ENCODE measurements at regions not wholly inside any gene's neighbourhood (a gene's known extent, or its start where the extent isn't known, plus 50 kb on each side); places are given as distances from the start of the nearest gene placed in this dataset.

DNA sequence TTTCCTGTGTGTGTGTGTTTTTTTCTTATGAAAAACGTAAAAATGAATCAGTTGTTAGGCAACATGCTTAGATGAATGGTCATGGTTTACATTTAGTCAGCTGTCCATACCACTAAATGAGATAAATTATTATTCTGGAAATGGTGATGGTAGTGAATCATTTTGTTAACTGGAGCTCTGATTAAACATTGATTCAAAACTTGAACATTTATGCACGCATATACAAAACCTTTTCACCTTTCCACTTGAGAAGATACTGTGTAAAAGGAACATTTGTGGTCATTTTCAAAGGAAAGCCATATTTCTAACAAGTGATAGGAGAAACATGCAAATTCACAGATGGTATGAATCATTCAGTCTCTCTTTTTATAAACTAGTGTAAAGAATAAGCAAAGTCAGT lies 162.0 kb downstream of the SLC25A46 start:
- no peak for DNase-seq (ENCODE audit: low spot score)
- TF ChIP-seq, protein P1, sequence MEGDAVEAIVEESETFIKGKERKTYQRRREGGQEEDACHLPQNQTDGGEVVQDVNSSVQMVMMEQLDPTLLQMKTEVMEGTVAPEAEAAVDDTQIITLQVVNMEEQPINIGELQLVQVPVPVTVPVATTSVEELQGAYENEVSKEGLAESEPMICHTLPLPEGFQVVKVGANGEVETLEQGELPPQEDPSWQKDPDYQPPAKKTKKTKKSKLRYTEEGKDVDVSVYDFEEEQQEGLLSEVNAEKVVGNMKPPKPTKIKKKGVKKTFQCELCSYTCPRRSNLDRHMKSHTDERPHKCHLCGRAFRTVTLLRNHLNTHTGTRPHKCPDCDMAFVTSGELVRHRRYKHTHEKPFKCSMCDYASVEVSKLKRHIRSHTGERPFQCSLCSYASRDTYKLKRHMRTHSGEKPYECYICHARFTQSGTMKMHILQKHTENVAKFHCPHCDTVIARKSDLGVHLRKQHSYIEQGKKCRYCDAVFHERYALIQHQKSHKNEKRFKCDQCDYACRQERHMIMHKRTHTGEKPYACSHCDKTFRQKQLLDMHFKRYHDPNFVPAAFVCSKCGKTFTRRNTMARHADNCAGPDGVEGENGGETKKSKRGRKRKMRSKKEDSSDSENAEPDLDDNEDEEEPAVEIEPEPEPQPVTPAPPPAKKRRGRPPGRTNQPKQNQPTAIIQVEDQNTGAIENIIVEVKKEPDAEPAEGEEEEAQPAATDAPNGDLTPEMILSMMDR (IDR thresholded peaks at IDR 0.05), result no peak
- peak; percentile 28 for ATAC-seq (ENCODE audit: low FRiP score)

GRCh38 chr5:110903966-110904365 lies 165.2 kb downstream of the SLC25A46 start:
- ATAC-seq (ENCODE audit: low FRiP score), result no peak
- DNase-seq (ENCODE audit: low spot score), result no peak
- TF ChIP-seq, protein P1 (IDR thresholded peaks at IDR 0.05), result no peak

DNA sequence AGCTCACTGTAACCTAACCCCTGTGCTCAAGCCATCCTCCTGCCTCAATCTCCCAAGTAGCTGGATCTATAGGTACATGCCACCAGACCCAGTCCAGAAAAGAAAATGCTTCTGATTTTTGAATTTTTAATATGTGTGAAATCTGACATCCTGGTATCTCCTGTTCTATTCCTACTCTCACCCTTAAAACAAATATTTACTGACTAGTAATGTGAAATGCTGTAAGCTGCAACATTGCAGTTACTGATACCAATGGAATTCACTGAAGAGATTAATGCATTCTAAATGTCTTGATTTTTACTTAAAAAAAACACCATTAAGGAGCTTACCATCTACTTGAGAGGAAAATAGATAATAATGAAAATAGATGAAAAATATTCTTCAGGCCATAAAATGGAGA lies 162.7 kb upstream of the TSLP start:
- ATAC-seq (ENCODE audit: low FRiP score), result no peak
- no peak for DNase-seq (ENCODE audit: low spot score)
- TF ChIP-seq, protein P1 (IDR thresholded peaks at IDR 0.05), result no peak

DNA sequence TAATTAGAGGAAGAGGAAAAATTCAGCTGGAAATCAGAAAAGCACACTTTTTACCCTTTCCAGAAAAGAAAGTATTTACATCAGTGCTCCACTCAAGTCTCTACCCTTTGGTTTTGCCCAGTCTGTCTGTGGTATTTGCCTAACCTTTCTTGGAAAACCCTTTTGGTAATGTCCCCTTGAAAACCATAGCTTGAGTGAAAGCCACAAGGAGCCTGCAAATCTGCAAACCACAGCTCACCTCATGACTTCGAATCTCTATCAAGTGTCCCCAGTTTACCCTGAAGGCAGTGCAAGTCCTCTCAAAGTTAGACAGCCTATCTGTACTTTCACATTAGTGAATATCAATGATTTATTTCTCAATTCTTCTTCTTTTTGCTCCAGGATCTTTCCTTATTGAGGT lies 162.1 kb upstream of the TSLP start:
- TF ChIP-seq, protein P1 (IDR thresholded peaks at IDR 0.05), result no peak
- DNase-seq (ENCODE audit: low spot score) (no peak), ATAC-seq (ENCODE audit: low FRiP score) (no peak)

GRCh38 chr5:110909950-110910349 lies 161.6 kb upstream of the TSLP start:
- TF ChIP-seq, protein P1 (IDR thresholded peaks at IDR 0.05), result no peak
- ATAC-seq (ENCODE audit: low FRiP score) (no peak), DNase-seq (ENCODE audit: low spot score) (no peak)

DNA sequence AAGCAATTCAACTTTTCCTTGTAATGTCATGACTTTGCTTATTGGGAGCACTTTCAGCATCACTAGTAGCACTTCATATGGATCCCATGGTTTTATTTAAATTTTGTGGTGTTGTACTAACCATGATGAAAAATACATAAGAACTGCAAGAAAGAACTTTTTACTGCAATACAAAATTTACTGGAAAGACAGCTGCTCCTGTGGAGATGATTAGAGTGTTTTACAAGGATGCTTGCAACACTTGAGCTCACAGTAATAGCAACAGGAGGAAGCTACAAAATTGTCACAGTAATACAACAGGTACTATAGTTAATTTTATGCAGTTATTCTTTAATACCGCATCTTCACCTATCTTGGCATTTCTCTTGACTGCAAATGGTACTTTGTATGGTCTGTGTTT lies 158.3 kb upstream of the TSLP start:
- ATAC-seq (ENCODE audit: low FRiP score), result no peak
- DNase-seq (ENCODE audit: low spot score), result no peak
- TF ChIP-seq, protein P1 (IDR thresholded peaks at IDR 0.05), result no peak

- ATAC-seq (ENCODE audit: low FRiP score), result peak; percentile 97
- TF ChIP-seq, protein P1 (IDR thresholded peaks at IDR 0.05), result no peak
- DNase-seq (ENCODE audit: low spot score), result no peak
Observed at GRCh38 chr5:110916381-110917049, 155.0 kb upstream of the TSLP start.

All from omental fat pad (tissue), 3 donors.